22Rv1 (cell line): ENCODE measurements at regions not wholly inside any gene's neighbourhood (a gene's known extent, or its start where the extent isn't known, plus 50 kb on each side); places are given as distances from the start of the nearest gene placed in this dataset.
"Not testable (repeated sequence)": the region's sequence is repeated elsewhere in the genome, so short reads cannot be mapped to it uniquely, and the experiment has no call there.

Source experiments
- ZFX ChIP-seq: fragments of 450-650 bp; IDR thresholded peaks from 2 replicates; pipeline ENCODE4 v1.6.1; 2017; ENCODE audit warnings: antibody characterized with exemption, borderline replicate concordance
- TF ChIP-seq, protein P1 (sequence below): fragments of 450-650 bp; IDR thresholded peaks from 2 replicates; pipeline ENCODE4 v1.5.1; 2017; ENCODE audit warnings: mild to moderate bottlenecking

DNA sequence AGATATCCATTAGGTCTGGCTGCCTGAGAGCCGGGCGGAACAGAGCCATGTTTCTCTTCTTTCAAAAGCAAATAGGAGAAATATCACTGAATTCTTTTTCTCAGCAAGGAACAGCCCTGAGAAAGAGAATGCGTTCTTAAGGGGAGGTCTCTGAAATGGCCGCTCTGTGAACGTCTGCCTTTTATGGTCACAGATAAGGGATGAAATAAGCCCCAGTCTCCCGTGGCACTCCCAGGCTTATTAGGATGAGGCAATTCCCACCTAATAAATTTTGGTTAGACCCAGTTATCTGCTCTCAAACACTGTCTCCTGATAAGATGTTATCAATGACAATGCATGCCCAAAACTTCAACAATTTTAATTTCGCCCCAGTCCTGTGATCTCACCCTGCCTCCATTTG is 133.4 kb upstream of the KCNJ18 start:
- TF ChIP-seq, protein P1, sequence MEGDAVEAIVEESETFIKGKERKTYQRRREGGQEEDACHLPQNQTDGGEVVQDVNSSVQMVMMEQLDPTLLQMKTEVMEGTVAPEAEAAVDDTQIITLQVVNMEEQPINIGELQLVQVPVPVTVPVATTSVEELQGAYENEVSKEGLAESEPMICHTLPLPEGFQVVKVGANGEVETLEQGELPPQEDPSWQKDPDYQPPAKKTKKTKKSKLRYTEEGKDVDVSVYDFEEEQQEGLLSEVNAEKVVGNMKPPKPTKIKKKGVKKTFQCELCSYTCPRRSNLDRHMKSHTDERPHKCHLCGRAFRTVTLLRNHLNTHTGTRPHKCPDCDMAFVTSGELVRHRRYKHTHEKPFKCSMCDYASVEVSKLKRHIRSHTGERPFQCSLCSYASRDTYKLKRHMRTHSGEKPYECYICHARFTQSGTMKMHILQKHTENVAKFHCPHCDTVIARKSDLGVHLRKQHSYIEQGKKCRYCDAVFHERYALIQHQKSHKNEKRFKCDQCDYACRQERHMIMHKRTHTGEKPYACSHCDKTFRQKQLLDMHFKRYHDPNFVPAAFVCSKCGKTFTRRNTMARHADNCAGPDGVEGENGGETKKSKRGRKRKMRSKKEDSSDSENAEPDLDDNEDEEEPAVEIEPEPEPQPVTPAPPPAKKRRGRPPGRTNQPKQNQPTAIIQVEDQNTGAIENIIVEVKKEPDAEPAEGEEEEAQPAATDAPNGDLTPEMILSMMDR = not testable (repeated sequence)
- not testable (repeated sequence) for TF ChIP-seq ZFX
